ENCODE measurements at regions not wholly inside any gene's neighbourhood (a gene's known extent, or its start where the extent isn't known, plus 50 kb on each side); places are given as distances from the start of the nearest gene placed in this dataset.
"Not testable (repeated sequence)": the region's sequence is repeated elsewhere in the genome, so short reads cannot be mapped to it uniquely, and the experiment has no call there.

GRCh38 chr16:47999595-47999994 lies 156.2 kb downstream of the ABCC12 start:
- H3K4me3 Mint-ChIP-seq, result no peak overlapping the region
- no peak overlapping the region for H3K27ac Mint-ChIP-seq
- H3K4me1 Mint-ChIP-seq, result no peaks in the 10 kb centered on the region
- H3K9me3 Mint-ChIP-seq, result no peaks in the 10 kb centered on the region
- H3K27me3 Mint-ChIP-seq, result peaks cover 4% of the 10 kb centered on the region
- H3K36me3 Mint-ChIP-seq, result no peaks in the 10 kb centered on the region

DNA sequence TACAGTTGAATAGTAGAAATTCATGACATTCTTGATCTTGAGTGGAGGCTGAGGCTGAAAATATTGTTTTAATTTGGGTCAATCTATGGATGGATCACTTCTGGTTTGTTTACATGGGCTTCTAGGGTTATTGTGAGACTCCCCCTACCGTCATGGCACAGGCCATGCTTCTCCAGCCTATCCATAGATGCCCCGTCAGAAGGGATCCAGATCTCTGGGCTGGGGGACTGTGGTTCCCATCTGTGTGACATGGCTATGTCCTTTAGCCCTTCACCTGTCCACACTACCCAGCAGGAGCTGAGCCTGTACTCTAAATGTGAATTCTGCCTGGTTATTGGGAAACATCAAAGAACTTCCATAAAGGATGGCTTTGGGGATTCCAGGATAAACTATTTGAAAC lies 160.4 kb downstream of the ABCC12 start:
- no peaks in the 10 kb centered on the region for H3K36me3 Mint-ChIP-seq
- H3K4me3 Mint-ChIP-seq, result no peak overlapping the region
- H3K27ac Mint-ChIP-seq, result no peak overlapping the region
- H3K9me3 Mint-ChIP-seq, result peaks cover 2% of the 10 kb centered on the region
- peaks cover 4% of the 10 kb centered on the region for H3K27me3 Mint-ChIP-seq
- H3K4me1 Mint-ChIP-seq, result no peaks in the 10 kb centered on the region

DNA sequence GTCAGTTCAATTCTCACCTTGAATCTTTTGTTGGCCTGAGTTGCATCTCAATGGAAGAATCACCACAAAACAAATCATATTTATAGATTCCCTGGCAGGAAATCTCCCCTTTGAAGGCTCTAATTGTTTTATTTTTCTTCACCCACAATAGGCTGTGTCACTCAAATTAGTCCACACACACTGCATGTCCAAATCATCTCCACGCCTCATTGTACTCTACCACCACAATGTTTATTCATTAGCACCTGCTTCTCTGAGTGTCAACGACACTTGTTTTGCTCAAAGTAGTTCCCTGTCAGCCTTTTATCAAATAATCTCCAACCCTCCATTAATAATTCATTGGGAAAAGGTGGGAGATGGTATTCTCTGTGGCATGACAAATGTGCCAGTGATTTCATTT lies 164.3 kb downstream of the ABCC12 start:
- Mint-ChIP-seq H3K4me1 (no peaks in the 10 kb centered on the region), H3K27me3 (peaks cover 2% of the 10 kb centered on the region), H3K27ac (no peak overlapping the region), H3K9me3 (peaks cover 9% of the 10 kb centered on the region), H3K36me3 (no peaks in the 10 kb centered on the region), H3K4me3 (no peak overlapping the region)

GRCh38 chr16:47990676-47991075 lies 165.1 kb downstream of the ABCC12 start:
- Mint-ChIP-seq H3K9me3 (peaks cover 9% of the 10 kb centered on the region), H3K36me3 (no peaks in the 10 kb centered on the region), H3K27me3 (peaks cover 2% of the 10 kb centered on the region), H3K4me1 (no peaks in the 10 kb centered on the region), H3K4me3 (no peak overlapping the region), H3K27ac (no peak overlapping the region)

GRCh38 chr16:47987136-47987535 lies 168.7 kb downstream of the ABCC12 start:
- no peaks in the 10 kb centered on the region for H3K36me3 Mint-ChIP-seq
- H3K9me3 Mint-ChIP-seq, result peaks cover 9% of the 10 kb centered on the region
- no peaks in the 10 kb centered on the region for H3K4me1 Mint-ChIP-seq
- no peak overlapping the region for H3K4me3 Mint-ChIP-seq
- H3K27me3 Mint-ChIP-seq, result peaks cover 2% of the 10 kb centered on the region
- H3K27ac Mint-ChIP-seq, result no peak overlapping the region

- H3K9me3 Mint-ChIP-seq, result peaks cover 9% of the 10 kb centered on the region
- H3K4me1 Mint-ChIP-seq, result no peaks in the 10 kb centered on the region
- H3K36me3 Mint-ChIP-seq, result no peaks in the 10 kb centered on the region
- H3K27ac Mint-ChIP-seq, result peak overlapping the region; percentile 21
- H3K27me3 Mint-ChIP-seq, result peaks cover 2% of the 10 kb centered on the region
- H3K4me3 Mint-ChIP-seq, result no peak overlapping the region
Measured at GRCh38 chr16:47986031-47986430, 169.8 kb downstream of the ABCC12 start.

DNA sequence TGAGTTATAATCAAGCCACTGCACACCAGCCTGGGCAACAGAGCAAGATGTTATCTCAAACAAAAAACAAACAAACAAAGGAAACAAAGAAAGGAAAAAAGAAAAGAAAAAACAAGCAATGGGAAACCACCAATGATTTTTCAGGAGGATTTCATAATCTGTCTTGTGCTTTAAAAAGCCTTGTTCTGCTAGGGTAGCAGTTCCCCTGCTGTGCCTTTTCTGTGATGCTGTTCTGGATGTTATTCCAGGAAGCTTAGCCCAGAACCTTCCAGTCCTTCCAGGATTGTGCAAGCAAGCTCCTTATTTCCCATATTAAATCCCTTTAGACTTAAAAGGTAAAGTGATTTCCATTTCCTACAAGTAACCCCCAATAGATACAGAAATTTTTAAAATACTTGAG lies 171.1 kb downstream of the ABCC12 start:
- H3K4me3 Mint-ChIP-seq, result no peak overlapping the region
- H3K4me1 Mint-ChIP-seq, result no peaks in the 10 kb centered on the region
- H3K9me3 Mint-ChIP-seq, result peaks cover under 1% of the 10 kb centered on the region
- no peaks in the 10 kb centered on the region for H3K36me3 Mint-ChIP-seq
- H3K27me3 Mint-ChIP-seq, result peaks cover 2% of the 10 kb centered on the region
- no peak overlapping the region for H3K27ac Mint-ChIP-seq

- Mint-ChIP-seq H3K9me3 (no peaks in the 10 kb centered on the region), H3K27ac (no peak overlapping the region), H3K4me3 (no peak overlapping the region), H3K27me3 (peaks cover 5% of the 10 kb centered on the region), H3K4me1 (no peaks in the 10 kb centered on the region), H3K36me3 (no peaks in the 10 kb centered on the region)
Measured at GRCh38 chr16:47983999-47984580, 171.7 kb downstream of the ABCC12 start.

DNA sequence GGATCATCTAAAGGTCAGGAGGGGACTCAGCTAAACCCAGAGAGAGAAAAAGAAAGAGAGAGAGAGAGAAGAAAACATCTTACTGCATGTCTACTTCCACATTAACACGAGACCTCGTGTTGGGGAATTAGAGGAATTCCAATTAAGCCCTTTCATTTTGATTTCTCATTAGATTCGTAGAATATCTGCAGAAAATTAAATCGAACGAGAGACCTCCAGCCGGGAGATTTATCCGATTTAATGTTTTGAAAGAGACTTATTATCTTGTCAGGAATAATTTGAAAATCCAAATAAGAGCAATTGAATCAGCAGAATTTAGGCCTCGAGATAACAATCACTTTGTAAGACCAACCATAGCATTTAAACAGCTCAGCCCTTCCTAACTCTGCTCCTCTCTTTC lies 175.6 kb downstream of the ABCC12 start:
- Mint-ChIP-seq H3K27ac (no peak overlapping the region), H3K27me3 (peaks cover 5% of the 10 kb centered on the region), H3K36me3 (no peaks in the 10 kb centered on the region), H3K4me3 (no peak overlapping the region), H3K9me3 (no peaks in the 10 kb centered on the region), H3K4me1 (no peaks in the 10 kb centered on the region)

- Mint-ChIP-seq H3K27me3 (peaks cover 5% of the 10 kb centered on the region), H3K4me3 (no peak overlapping the region), H3K4me1 (no peaks in the 10 kb centered on the region), H3K27ac (no peak overlapping the region), H3K9me3 (no peaks in the 10 kb centered on the region), H3K36me3 (no peaks in the 10 kb centered on the region)
Measured at GRCh38 chr16:47979616-47980182, 176.1 kb downstream of the ABCC12 start.

DNA sequence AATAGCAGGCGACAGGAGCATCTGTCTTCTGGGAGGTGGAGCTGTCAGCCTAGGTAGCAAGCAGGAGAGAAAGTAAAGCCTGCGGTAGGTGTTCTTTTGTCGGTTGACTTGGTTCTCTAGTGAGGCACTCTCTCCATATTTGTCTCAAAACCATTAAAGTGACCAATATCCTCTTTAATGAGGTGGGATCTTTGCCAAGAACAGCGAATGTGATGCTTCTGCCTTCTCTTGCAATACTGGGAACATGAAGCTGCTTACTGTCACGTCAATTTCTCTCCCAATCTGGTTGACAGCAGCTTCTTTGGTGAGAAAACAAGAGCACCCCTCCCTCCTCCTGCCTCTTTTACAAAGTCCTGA lies 176.7 kb downstream of the ABCC12 start:
- Mint-ChIP-seq H3K27me3 (peaks cover 5% of the 10 kb centered on the region), H3K4me3 (no peak overlapping the region), H3K9me3 (no peaks in the 10 kb centered on the region), H3K4me1 (no peaks in the 10 kb centered on the region), H3K36me3 (no peaks in the 10 kb centered on the region), H3K27ac (no peak overlapping the region)

GRCh38 chr16:47978491-47979163 lies 177.2 kb downstream of the ABCC12 start:
- no peaks in the 10 kb centered on the region for H3K4me1 Mint-ChIP-seq

GRCh38 chr16:47977802-47978201 lies 178.0 kb downstream of the ABCC12 start:
- no peaks in the 10 kb centered on the region for H3K9me3 Mint-ChIP-seq
- H3K27me3 Mint-ChIP-seq, result peaks cover 2% of the 10 kb centered on the region
- H3K4me1 Mint-ChIP-seq, result no peaks in the 10 kb centered on the region
- H3K27ac Mint-ChIP-seq, result no peak overlapping the region
- no peaks in the 10 kb centered on the region for H3K36me3 Mint-ChIP-seq
- H3K4me3 Mint-ChIP-seq, result no peak overlapping the region

More at GRCh38 chr16:47978491-47979163, 177.2 kb downstream of the ABCC12 start:
- no peaks in the 10 kb centered on the region for H3K9me3 Mint-ChIP-seq
- H3K4me3 Mint-ChIP-seq, result no peak overlapping the region
- no peak overlapping the region for H3K27ac Mint-ChIP-seq
- H3K36me3 Mint-ChIP-seq, result no peaks in the 10 kb centered on the region
- peaks cover 5% of the 10 kb centered on the region for H3K27me3 Mint-ChIP-seq

DNA sequence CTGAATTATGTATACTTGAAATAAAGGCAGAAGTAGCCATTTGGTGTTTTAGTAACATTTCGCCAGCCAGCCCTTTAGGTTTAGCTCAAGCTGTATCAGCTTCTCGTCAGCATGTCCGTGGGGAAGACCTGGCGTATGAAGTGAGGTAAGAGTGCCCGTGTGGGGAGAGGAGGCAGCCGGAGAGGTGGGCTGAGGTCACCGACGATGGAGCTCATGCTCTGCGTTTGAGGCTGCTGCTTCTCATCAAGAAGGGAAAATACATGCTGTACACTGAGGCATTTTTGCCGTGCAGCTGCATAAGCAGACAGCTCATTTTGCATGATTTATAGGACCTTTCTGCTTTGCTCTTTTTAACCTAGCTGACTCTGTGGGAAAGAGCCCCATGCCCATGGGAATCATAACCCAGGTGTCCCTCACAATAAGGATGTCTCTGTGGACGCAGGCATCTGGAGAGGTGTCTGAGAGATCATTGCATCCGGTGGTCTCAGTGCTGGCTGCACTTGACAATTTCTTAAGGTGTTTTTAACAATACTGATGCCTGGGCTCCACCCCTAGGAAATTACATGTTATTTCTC lies 179.1 kb downstream of the ABCC12 start:
- Mint-ChIP-seq H3K4me3 (no peak overlapping the region), H3K27me3 (peaks cover 2% of the 10 kb centered on the region), H3K4me1 (no peaks in the 10 kb centered on the region), H3K9me3 (no peaks in the 10 kb centered on the region), H3K36me3 (no peaks in the 10 kb centered on the region), H3K27ac (no peak overlapping the region)

DNA sequence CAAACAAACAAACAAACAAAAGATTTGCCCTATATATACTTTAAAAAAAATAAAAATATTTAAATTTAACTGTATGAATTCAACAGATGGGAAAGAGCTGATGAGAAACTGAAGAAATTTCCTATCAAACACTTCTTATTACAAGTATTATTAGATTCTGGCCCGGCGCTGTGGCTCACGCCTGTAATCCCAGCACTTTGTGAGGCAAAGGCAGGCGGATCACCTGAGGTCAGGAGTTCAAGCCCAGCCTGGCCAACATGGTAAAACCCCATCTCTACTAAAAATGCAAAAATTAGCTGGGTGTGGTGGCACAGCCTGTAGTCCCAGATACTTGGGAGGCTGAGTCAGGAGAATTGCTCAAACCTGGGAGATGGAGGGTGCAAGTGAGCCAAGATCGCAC lies 180.8 kb downstream of the ABCC12 start:
- H3K36me3 Mint-ChIP-seq, H3K4me1 Mint-ChIP-seq, H3K27ac Mint-ChIP-seq, H3K9me3 Mint-ChIP-seq, H3K4me3 Mint-ChIP-seq, H3K27me3 Mint-ChIP-seq: not testable (repeated sequence)

- Mint-ChIP-seq H3K36me3 (no peaks in the 10 kb centered on the region), H3K4me3 (no peak overlapping the region), H3K27ac (no peak overlapping the region), H3K9me3 (no peaks in the 10 kb centered on the region), H3K27me3 (peaks cover 2% of the 10 kb centered on the region), H3K4me1 (no peaks in the 10 kb centered on the region)
Measured at GRCh38 chr16:47973552-47973951, 182.2 kb downstream of the ABCC12 start.

Data from activated naive CD4-positive, alpha-beta T cell treated with anti-CD3 and anti-CD28 coated beads, Interleukin-2, amount 50 U/mL, for 24 hours (primary cell).